Fibroblast of lung (primary cell): ENCODE measurements at regions not wholly inside any gene's neighbourhood (a gene's known extent, or its start where the extent isn't known, plus 50 kb on each side); places are given as distances from the start of the nearest gene placed in this dataset.

Source experiments
- DNase-seq, 2 donors: peaks; one replicate each; pipeline versions ENCODE4 v3.0.0 to v3.0.0-alpha.2; 2010; ENCODE audit warnings: low read depth in 2 of 2
- H2AFZ ChIP-seq: 2 replicates; pipeline ENCODE4 v1.5.1; 2012; ENCODE audit warnings: low read length, control low read depth, inconsistent platforms
- H3K27ac ChIP-seq: 2 replicates; pipeline ENCODE4 v1.5.1; 2011; ENCODE audit warnings: low read length, control low read depth; ENCODE audit not compliant: insufficient read depth
- H3K27me3 ChIP-seq: 2 replicates; pipeline ENCODE4 v1.5.1; 2011; ENCODE audit warnings: mild to moderate bottlenecking, low read length; ENCODE audit not compliant: control insufficient read depth, insufficient read depth
- H3K36me3 ChIP-seq: 2 replicates; pipeline ENCODE4 v1.5.1; 2011; ENCODE audit warnings: low read length; ENCODE audit not compliant: control insufficient read depth, insufficient read depth
- H3K4me1 ChIP-seq: 2 replicates; pipeline ENCODE4 v1.5.1; 2011; ENCODE audit warnings: low read length; ENCODE audit not compliant: control insufficient read depth, insufficient read depth; ENCODE audit errors: extremely low read depth
- H3K4me2 ChIP-seq: 2 replicates; pipeline ENCODE4 v1.5.1; 2011; ENCODE audit warnings: low read length, control low read depth; ENCODE audit not compliant: insufficient read depth; ENCODE audit errors: extremely low read depth
- H3K4me3 ChIP-seq, 4 experiments: fragments of 200-600 bp in 1 of 4; sonication (generic) in 1 of 4; replicated peaks in 1 of 4; 2 replicates each; pipeline ENCODE4 v1.5.1; 2011 to 2016; ENCODE audit warnings: low read length in 4 of 4, low read depth in 3 of 4, mild to moderate bottlenecking in 3 of 4, control low read depth in 2 of 4, inconsistent platforms in 1 of 4, mixed read lengths in 1 of 4; ENCODE audit not compliant: insufficient read depth in 1 of 4; ENCODE audit errors: control extremely low read depth in 1 of 4
- H3K79me2 ChIP-seq: 2 replicates; pipeline ENCODE4 v1.5.1; 2012; ENCODE audit warnings: mild to moderate bottlenecking, low read length, inconsistent platforms; ENCODE audit not compliant: control insufficient read depth, insufficient read depth
- H3K9ac ChIP-seq: 2 replicates; pipeline ENCODE4 v1.5.1; 2011; ENCODE audit warnings: mild to moderate bottlenecking, low read length, control low read depth; ENCODE audit not compliant: insufficient read depth
- H3K9me3 ChIP-seq: 2 replicates; pipeline ENCODE4 v1.5.1; 2012; ENCODE audit warnings: low read depth, low read length; ENCODE audit not compliant: control insufficient read depth, insufficient read depth
- H4K20me1 ChIP-seq: 2 replicates; pipeline ENCODE4 v1.5.1; 2011; ENCODE audit warnings: low read length; ENCODE audit not compliant: control insufficient read depth, insufficient read depth; ENCODE audit errors: extremely low read depth
- CTCF ChIP-seq, 2 donors: IDR thresholded peaks in 1 of 2; conservative IDR thresholded peaks in 1 of 2; 1 replicate in 1 of 2; 2 replicates in 1 of 2; pipeline ENCODE4 v1.5.1; 2011 to 2012; ENCODE audit warnings: low read length in 2 of 2, control low read depth in 1 of 2, inconsistent platforms in 1 of 2, low read depth in 1 of 2, mild to moderate bottlenecking in 1 of 2
- EZH2 ChIP-seq: IDR thresholded peaks from 2 replicates; pipeline ENCODE4 v1.5.1; 2012; ENCODE audit warnings: low read length, control low read depth, mild to moderate bottlenecking; ENCODE audit errors: missing control alignments

GRCh38 chr16:60810250-60810649 lies 1226.0 kb downstream of the CDH8 start:
- DNase-seq, result no peak
- Histone ChIP-seq H3K4me3 (no peak overlapping the region), H3K27me3 (no peaks in the 10 kb centered on the region), H3K79me2 (no peaks in the 10 kb centered on the region), H3K4me1 (no peaks in the 10 kb centered on the region), H3K27ac (no peak overlapping the region), H3K9me3 (no peaks in the 10 kb centered on the region), H2AFZ (no peak overlapping the region), H3K4me2 (no peak overlapping the region), H3K36me3 (no peaks in the 10 kb centered on the region), H4K20me1 (no peaks in the 10 kb centered on the region), H3K9ac (no peak overlapping the region)
- TF ChIP-seq CTCF (conservative IDR thresholded peaks at IDR 0.05 in 1 of 2, IDR thresholded peaks at IDR 0.05 in 1 of 2; ENCODE audit: low read depth in 1 of 2, low read length in 2 of 2) (no peak), EZH2 (no peak)

GRCh38 chr16:60792437-60792836 lies 1243.8 kb downstream of the CDH8 start:
- H3K9ac ChIP-seq, result no peak overlapping the region
- no peaks in the 10 kb centered on the region for H3K79me2 ChIP-seq
- H3K27ac ChIP-seq, result no peak overlapping the region
- no peaks in the 10 kb centered on the region for H4K20me1 ChIP-seq
- H3K4me3 ChIP-seq, result no peak overlapping the region
- H3K27me3 ChIP-seq, result no peaks in the 10 kb centered on the region
- H3K4me1 ChIP-seq, result no peaks in the 10 kb centered on the region
- DNase-seq, result no peak
- H3K36me3 ChIP-seq, result no peaks in the 10 kb centered on the region
- H3K9me3 ChIP-seq, result no peaks in the 10 kb centered on the region
- no peak for TF ChIP-seq EZH2
- TF ChIP-seq CTCF (conservative IDR thresholded peaks at IDR 0.05 in 1 of 2, IDR thresholded peaks at IDR 0.05 in 1 of 2; ENCODE audit: low read depth in 1 of 2, low read length in 2 of 2), result no peak
- no peak overlapping the region for H3K4me2 ChIP-seq
- H2AFZ ChIP-seq, result no peak overlapping the region

DNA sequence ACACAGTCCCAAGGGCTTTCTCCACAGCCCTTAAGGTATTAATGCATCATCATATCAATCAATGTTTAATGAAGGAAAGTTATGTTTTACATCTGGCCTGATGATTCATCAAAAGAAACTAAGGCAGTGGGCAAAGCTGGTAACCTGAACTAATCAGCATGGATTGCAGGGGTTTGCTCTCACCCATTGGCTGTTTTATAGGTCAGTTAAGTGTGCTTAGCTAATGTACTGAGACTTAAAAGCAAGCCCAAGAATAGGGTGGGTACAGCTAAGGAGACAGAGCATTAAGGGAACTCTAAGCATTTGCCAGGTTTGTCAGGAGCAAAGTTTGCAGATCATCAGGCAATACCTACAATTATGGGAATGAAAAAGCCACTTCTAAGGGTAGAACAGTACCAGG lies 1247.6 kb downstream of the CDH8 start:
- Histone ChIP-seq H3K36me3 (no peaks in the 10 kb centered on the region), H2AFZ (no peak overlapping the region), H3K9ac (no peak overlapping the region), H3K4me1 (no peaks in the 10 kb centered on the region), H3K4me3 (no peak overlapping the region), H3K4me2 (no peak overlapping the region), H3K27me3 (no peaks in the 10 kb centered on the region), H3K9me3 (no peaks in the 10 kb centered on the region), H3K27ac (no peak overlapping the region), H3K79me2 (no peaks in the 10 kb centered on the region), H4K20me1 (no peaks in the 10 kb centered on the region)
- TF ChIP-seq EZH2 (no peak), CTCF (conservative IDR thresholded peaks at IDR 0.05 in 1 of 2, IDR thresholded peaks at IDR 0.05 in 1 of 2; ENCODE audit: low read depth in 1 of 2, low read length in 2 of 2) (no peak)
- peak in 1 of 2 donors; percentile 52 for DNase-seq
